ENCODE measurements at regions not wholly inside any gene's neighbourhood (a gene's known extent, or its start where the extent isn't known, plus 50 kb on each side); places are given as distances from the start of the nearest gene placed in this dataset.

DNA sequence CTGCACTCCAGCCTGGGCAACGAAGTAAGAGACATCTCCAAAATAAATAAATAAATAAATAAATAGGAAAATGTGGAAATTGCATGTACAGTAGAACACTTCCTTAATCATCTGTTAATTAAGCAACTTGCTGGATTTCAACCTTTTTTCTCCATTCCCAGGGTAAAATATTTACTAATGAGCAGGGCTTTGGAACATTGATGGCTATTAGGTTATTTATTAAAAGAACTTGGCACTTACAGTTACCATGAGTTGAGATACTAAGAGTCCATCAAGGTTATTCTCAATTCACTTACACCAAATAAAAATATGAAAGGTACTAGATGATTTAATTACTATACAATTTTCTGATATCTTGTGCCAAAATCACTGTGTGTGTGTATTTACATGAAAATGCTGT is 607.1 kb downstream of the PCDH18 start:
- no CpG with 5 or more reads among the region's 1 CpG for WGBS (ENCODE audit: insufficient coverage)
- intact Hi-C loops (cut with micrococcal nuclease): no loop called here
- no peaks in the 10 kb centered on the region for H3K4me1 ChIP-seq (ENCODE audit: control insufficient read depth, insufficient read depth, low read length)
- ATAC-seq (no peak), DNase-seq (no peak)
- H3K27ac Mint-ChIP-seq: no peak overlapping the region
- H3K9me3 ChIP-seq (ENCODE audit: control insufficient read depth, insufficient read depth, low read length): peaks cover 4% of the 10 kb centered on the region
- TF ChIP-seq, protein P1, sequence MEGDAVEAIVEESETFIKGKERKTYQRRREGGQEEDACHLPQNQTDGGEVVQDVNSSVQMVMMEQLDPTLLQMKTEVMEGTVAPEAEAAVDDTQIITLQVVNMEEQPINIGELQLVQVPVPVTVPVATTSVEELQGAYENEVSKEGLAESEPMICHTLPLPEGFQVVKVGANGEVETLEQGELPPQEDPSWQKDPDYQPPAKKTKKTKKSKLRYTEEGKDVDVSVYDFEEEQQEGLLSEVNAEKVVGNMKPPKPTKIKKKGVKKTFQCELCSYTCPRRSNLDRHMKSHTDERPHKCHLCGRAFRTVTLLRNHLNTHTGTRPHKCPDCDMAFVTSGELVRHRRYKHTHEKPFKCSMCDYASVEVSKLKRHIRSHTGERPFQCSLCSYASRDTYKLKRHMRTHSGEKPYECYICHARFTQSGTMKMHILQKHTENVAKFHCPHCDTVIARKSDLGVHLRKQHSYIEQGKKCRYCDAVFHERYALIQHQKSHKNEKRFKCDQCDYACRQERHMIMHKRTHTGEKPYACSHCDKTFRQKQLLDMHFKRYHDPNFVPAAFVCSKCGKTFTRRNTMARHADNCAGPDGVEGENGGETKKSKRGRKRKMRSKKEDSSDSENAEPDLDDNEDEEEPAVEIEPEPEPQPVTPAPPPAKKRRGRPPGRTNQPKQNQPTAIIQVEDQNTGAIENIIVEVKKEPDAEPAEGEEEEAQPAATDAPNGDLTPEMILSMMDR (IDR thresholded peaks at IDR 0.05): no peak
- no peaks in the 10 kb centered on the region for H3K27me3 Mint-ChIP-seq (ENCODE audit: low read depth in 2 of 2)
- no peak overlapping the region for H3K4me3 ChIP-seq (ENCODE audit: low read length)
- no peaks in the 10 kb centered on the region for H3K4me1 Mint-ChIP-seq
- peaks cover 6% of the 10 kb centered on the region for H3K36me3 Mint-ChIP-seq
- H3K27me3 ChIP-seq (ENCODE audit: control insufficient read depth, insufficient read depth, low read length): no peaks in the 10 kb centered on the region
- no peaks in the 10 kb centered on the region for H3K36me3 ChIP-seq (ENCODE audit: control insufficient read depth, insufficient read depth, low read length)
- peaks cover 12 to 14% of the 10 kb centered on the region in 2 donors for H3K9me3 Mint-ChIP-seq
- no peak overlapping the region for H3K27ac ChIP-seq (ENCODE audit: low read length)
- no peak overlapping the region for H3K4me3 Mint-ChIP-seq

DNA sequence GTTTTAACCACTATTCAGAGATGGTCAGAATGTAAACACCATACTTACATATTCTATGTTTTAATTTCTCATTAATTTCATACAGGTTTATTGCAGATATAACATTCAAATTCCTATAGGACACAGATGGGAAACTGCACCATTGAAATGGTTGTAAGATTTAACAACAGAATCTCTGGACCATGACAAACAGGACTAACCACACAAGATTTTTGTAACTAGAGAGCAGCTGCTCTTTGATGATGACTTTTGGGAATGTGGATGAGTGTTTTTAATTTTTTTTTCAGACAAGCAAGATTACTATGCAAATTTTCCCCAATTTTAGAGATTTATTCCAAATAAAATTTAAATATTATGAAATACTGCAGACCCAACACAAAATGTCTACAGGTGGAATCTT is 610.2 kb downstream of the PCDH18 start:
- intact Hi-C loops (cut with micrococcal nuclease): no loop called here
- ATAC-seq: no peak
- peaks cover 6% of the 10 kb centered on the region for H3K36me3 Mint-ChIP-seq
- no peaks in the 10 kb centered on the region for H3K27me3 Mint-ChIP-seq (ENCODE audit: low read depth in 2 of 2)
- no peak overlapping the region for H3K27ac Mint-ChIP-seq
- Histone ChIP-seq H3K9me3 (ENCODE audit: control insufficient read depth, insufficient read depth, low read length) (no peaks in the 10 kb centered on the region), H3K27me3 (ENCODE audit: control insufficient read depth, insufficient read depth, low read length) (no peaks in the 10 kb centered on the region), H3K4me1 (ENCODE audit: control insufficient read depth, insufficient read depth, low read length) (no peaks in the 10 kb centered on the region), H3K27ac (ENCODE audit: low read length) (no peak overlapping the region), H3K4me3 (ENCODE audit: low read length) (no peak overlapping the region), H3K36me3 (ENCODE audit: control insufficient read depth, insufficient read depth, low read length) (no peaks in the 10 kb centered on the region)
- H3K4me1 Mint-ChIP-seq: no peaks in the 10 kb centered on the region
- no peak for DNase-seq
- TF ChIP-seq, protein P1 (IDR thresholded peaks at IDR 0.05): no peak
- no peak overlapping the region for H3K4me3 Mint-ChIP-seq
- peaks cover 4 to 13% of the 10 kb centered on the region in 2 donors for H3K9me3 Mint-ChIP-seq

DNA sequence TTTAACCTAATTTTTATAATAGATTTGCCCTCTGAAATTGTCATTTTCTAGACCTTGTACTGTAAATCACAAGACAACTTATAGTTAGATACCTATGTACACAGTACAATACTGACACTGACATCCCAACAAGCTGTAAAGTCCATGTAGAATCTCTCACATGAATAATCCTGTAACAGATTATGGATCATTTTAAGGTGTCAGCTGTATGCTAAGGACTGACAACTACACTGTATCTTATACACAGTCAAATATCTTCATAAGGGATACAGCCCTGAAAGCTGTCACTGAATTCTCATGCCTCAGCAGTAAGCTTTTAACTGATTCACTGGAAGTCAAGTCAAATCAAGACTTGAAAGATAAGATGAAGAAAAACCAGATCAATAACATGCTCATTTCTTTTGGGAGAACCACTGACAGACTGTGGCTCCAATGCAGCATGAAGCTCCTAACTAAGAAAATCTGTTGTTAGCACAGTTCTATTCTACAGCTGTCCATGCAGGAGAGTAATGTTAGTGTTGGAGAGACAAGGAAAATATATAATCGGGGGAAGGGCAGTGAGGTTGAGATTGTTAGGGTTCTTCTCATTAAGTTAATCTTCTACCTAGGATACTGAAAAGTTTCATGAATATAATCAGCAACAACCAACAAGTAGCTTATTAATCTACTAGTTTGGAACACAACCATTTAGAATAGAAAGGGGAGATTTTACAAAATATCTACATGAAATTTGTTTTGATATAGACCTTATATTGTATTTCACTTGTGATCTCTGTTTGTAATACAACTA is 612.0 kb downstream of the PCDH18 start:
- H3K27me3 Mint-ChIP-seq (ENCODE audit: low read depth in 2 of 2): no peaks in the 10 kb centered on the region
- no peak for DNase-seq
- H3K4me1 Mint-ChIP-seq: no peaks in the 10 kb centered on the region
- Histone ChIP-seq H3K4me1 (ENCODE audit: control insufficient read depth, insufficient read depth, low read length) (no peaks in the 10 kb centered on the region), H3K27me3 (ENCODE audit: control insufficient read depth, insufficient read depth, low read length) (no peaks in the 10 kb centered on the region), H3K36me3 (ENCODE audit: control insufficient read depth, insufficient read depth, low read length) (no peaks in the 10 kb centered on the region), H3K27ac (ENCODE audit: low read length) (no peak overlapping the region), H3K4me3 (ENCODE audit: low read length) (no peak overlapping the region), H3K9me3 (ENCODE audit: control insufficient read depth, insufficient read depth, low read length) (no peaks in the 10 kb centered on the region)
- intact Hi-C loops (cut with micrococcal nuclease): no loop called here
- WGBS (ENCODE audit: insufficient coverage): no CpG with 5 or more reads among the region's 1 CpG
- ATAC-seq: no peak
- no peak overlapping the region for H3K27ac Mint-ChIP-seq
- H3K9me3 Mint-ChIP-seq: peaks cover 0 to 12% of the 10 kb centered on the region in 2 donors
- no peak overlapping the region for H3K4me3 Mint-ChIP-seq
- H3K36me3 Mint-ChIP-seq: no peaks in the 10 kb centered on the region
- TF ChIP-seq, protein P1 (IDR thresholded peaks at IDR 0.05): no peak

DNA sequence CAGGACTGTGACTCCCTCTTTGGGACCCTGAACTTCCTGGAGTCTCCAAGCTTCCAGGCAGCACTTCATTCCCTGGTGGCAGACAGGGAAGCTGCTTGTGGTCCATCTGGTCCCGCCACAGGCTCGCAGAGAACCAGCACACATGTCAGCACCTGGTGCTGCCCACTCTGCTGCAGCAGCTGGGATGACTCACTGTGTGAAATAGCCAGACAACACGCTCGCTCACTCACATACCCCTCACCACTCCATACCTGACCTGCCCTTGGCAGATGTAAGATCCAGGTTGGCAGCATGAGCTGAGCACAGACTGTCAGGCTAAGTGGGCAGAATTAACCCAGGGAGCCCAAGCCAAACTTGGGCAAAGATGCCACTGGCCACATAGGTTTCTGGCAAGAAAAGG is 613.5 kb downstream of the PCDH18 start:
- intact Hi-C loops (cut with micrococcal nuclease): no loop called here
- Mint-ChIP-seq H3K27ac (no peak overlapping the region), H3K9me3 (peaks cover 0 to 13% of the 10 kb centered on the region in 2 donors), H3K36me3 (no peaks in the 10 kb centered on the region), H3K4me1 (no peaks in the 10 kb centered on the region), H3K27me3 (ENCODE audit: low read depth in 2 of 2) (no peaks in the 10 kb centered on the region), H3K4me3 (no peak overlapping the region)
- TF ChIP-seq, protein P1 (IDR thresholded peaks at IDR 0.05): no peak
- Histone ChIP-seq H3K36me3 (ENCODE audit: control insufficient read depth, insufficient read depth, low read length) (no peaks in the 10 kb centered on the region), H3K4me1 (ENCODE audit: control insufficient read depth, insufficient read depth, low read length) (no peaks in the 10 kb centered on the region), H3K9me3 (ENCODE audit: control insufficient read depth, insufficient read depth, low read length) (no peaks in the 10 kb centered on the region), H3K27ac (ENCODE audit: low read length) (no peak overlapping the region), H3K4me3 (ENCODE audit: low read length) (no peak overlapping the region), H3K27me3 (ENCODE audit: control insufficient read depth, insufficient read depth, low read length) (no peaks in the 10 kb centered on the region)
- DNase-seq (no peak), ATAC-seq (no peak)
- 89% methylated on average over 4 of the region's 4 CpGs for WGBS (ENCODE audit: insufficient coverage)

Measured in natural killer cell (primary cell).